DMS53 treated with DMSO at 0.1 percent for 48 hours (cell line): ENCODE measurements at regions not wholly inside any gene's neighbourhood (a gene's known extent, or its start where the extent isn't known, plus 50 kb on each side); places are given as distances from the start of the nearest gene placed in this dataset.

ENCODE experiments used
- DNase-seq: peaks from one replicate; lab custom pipeline; 2025; ENCODE audit not compliant: unreplicated experiment; lab: John Stamatoyannopoulos, UW

GRCh38 chr6:14676977-14677781, 559.6 kb downstream of the CD83 start:
- DNase-seq: no peak

GRCh38 chr6:14681699-14682487, 564.0 kb upstream of the JARID2 start:
- no peak for DNase-seq

DNA sequence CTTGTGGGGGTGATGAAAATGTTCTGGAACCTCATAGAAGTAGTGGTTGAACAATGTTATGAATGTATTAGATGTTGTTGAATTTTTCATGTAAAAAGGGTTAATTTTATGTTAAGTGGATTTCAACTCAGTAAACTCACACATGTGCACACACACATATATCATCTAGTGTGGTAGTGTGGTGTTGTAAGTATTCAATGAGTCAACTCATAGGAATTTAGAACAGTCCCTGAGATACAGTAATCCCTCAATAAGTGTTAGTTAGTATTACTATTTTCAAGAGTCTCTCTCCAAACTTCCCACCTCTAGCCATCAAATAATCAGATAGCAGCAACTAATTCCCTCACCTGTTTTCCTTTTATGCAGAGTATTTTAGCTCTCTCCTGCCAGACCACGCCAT, 563.1 kb upstream of the JARID2 start:
- no peak for DNase-seq

GRCh38 chr6:14689639-14690038, 556.2 kb upstream of the JARID2 start:
- no peak for DNase-seq

DNA sequence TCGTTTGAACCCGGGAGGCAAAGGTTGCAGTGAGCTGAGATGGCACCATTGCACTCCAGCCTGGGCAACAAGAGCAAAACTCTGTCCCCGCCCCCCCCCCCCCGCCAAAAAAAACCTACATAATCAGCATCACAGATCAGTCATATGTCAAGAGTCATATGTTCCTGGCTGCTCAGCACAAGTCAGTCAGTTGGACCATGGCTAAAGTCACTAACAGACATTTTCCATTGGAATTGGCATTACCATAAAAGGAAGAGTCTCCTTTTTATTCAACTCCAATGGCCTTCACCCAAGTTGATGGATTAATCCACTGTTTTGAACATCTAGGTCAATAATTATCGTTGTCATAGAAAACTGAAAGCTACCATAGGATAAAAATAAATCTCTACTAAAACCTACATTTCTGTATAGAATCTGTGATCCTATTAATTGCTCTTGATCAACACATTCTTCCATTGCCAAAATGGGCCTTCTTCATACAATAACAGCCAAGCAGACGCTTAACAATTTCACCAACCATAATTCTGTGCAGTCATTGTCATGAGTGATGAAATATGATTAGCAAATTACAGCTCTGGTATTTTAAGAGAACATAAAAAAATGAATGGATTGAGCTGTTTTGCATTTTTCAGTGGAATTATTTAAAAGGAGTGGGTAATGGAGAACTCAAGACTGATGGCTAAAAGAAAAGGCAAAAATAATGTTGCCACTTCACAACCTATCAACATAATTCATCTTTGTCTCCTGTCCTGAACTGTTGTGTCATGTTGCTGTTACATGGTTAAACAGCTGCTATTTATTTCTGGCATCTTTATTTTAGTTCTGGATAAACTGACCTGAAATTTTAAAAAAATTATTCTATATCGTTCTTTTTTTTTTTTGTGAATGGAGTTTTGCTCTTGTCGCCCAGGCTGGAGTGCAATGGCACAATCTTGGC, 555.5 kb upstream of the JARID2 start:
- no peak for DNase-seq

GRCh38 chr6:14692208-14692607, 553.7 kb upstream of the JARID2 start:
- DNase-seq: no peak

GRCh38 chr6:14693301-14694192, 552.3 kb upstream of the JARID2 start:
- DNase-seq: no peak

GRCh38 chr6:14694308-14694707, 551.6 kb upstream of the JARID2 start:
- DNase-seq: no peak

GRCh38 chr6:14695579-14695978, 550.3 kb upstream of the JARID2 start:
- DNase-seq: no peak

- DNase-seq: no peak
Observed at GRCh38 chr6:14696367-14696766, 549.5 kb upstream of the JARID2 start.

DNA sequence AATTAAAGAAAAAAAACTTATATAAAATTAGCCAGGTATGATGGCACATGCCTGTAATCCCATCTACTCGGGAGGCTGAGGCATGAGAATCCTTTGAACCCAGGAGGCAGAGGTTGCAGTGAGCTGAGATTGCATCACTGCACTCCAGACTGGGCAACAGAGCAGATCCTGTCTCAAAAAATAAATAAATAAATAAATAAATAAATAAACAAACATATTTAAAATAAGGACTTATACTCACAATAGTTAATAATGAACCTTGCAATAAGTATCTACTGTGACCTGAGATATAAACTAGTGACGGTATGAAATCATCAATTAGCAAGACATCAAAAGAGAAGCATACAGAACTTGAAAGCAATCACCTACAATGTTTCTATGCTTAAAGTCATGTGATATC, 548.4 kb upstream of the JARID2 start:
- no peak for DNase-seq

DNA sequence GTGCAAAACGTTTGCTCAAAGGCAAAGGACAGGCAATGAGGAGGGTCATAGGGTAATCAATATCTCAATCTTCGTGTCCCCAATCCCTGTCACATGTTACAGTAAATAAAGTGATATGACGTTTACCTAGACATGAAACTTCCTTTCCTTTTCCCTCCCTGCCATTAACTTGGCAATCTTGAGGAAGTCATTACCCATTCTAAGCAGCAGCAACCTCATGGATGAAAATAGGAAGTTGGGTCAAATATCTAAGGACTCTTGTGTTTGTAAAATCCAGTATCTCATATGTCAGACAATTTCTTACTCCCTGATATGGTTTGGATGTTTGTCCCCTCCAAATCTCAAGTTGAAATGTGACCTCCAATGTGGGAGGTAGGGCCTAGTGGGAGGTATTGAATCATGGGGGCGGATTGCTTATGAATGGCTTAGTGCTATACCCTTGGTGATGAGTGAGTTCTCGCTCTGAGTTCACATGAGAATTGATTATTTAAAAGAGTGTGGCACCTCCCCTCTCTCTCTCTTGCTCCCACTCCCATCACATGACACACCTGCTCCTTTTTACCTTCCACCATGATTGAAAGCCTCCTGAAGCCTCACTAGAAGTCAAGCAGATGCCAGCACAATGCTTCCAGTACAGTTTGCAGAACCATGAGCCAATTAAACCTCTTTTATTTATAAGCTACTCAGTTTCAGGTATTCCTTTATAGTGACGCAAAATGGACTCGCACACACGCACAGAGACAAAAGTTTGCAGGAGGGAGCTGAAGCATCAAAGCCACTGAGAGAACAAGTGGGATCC, 545.9 kb upstream of the JARID2 start:
- no peak for DNase-seq

- no peak for DNase-seq
Observed at GRCh38 chr6:14701946-14702345, 543.9 kb upstream of the JARID2 start.

- DNase-seq: no peak
Observed at GRCh38 chr6:14702678-14703077, 543.2 kb upstream of the JARID2 start.

DNA sequence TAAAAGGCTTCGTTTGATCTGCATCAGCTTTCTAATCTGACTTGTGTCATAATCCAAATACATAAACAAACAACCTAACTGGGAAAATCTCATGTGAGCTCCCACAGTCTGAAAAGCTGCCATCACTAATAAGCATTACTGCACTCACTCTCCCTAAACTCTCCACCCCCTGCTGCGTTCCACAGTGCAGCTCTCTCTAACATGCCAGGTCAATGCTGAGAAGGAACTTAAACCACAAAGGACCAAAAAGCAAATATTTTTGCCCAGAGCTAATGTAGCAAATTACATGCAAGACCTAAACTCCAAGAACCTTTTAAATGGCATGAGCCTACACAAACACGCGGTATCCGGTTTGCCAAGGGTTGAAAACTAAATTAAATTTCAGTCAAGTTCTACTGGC, 542.3 kb upstream of the JARID2 start:
- no peak for DNase-seq

DNA sequence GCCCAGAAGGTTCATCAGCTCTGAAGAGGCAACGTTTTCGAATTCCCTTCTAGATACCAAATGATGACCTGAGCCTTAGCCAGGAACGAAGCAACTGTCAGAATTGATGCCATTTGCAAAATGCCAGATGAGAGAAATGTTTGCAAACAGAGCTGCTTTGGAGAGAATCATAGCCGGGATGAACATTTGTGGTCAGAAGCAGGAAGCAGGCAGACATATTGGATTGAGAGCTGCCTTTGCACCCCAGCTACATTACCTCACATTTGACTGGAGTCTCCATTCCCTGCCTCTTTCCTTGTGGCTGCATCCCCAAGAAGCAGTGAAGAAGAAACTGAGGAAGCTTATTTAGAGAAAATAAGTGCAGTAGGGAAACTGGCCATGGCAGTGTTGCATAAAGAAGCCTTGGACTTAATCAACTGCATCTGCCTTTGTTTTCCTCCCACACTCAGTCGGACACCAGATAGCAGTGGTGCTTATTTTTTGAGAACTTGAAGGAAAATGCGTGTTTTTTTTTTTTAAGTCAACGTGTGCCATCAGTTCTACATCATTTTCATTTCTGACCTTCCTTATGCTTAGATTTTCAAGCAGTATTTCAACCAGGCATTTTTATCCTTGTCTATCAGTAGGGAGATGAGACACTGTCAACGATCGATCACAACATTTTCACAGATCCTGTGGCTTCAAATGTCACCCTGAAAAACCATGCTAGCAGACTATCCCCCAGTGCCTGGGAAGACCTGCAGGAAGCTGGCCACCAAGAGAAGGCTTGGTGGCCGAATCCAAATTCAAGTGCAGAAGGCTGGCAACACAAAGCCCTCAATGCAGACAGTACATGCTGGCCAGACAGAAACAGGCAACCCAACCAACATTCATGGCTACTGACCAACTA, 541.2 kb upstream of the JARID2 start:
- DNase-seq: no peak

GRCh38 chr6:14705841-14706377, 540.0 kb upstream of the JARID2 start:
- no peak for DNase-seq

DNA sequence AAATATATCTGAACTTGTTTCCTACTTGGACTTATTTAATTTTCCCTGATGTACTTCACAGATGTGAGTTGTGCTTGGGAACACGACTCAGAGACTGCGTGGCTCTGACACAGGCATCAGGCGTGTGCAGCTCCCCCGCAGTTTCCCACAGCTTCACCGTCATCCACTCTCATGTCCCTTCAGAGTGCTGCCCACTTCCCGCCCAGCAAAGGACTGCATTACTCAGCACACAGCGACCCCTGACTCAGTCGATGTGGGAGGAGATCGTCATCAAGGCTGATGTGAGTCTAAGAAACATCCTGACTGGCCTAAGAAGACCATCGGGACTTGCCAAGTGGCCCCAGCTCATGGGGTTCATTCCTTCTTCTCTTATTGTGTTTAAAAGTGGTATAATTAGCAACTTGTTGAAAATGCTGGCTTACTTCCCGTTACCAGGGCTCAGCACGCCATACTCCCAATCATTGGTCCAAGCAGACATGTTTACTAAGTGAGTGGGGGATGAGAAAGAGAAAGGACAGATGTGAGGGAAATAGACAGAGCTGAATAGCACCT, 539.4 kb upstream of the JARID2 start:
- no peak for DNase-seq
